PC-3 (cell line): ENCODE measurements at regions not wholly inside any gene's neighbourhood (a gene's known extent, or its start where the extent isn't known, plus 50 kb on each side); places are given as distances from the start of the nearest gene placed in this dataset.

ENCODE experiments used
- ATAC-seq: fragments of 200-7000 bp; cut with Tn5 transposase; 2 replicates; pipeline ENCODE4 v1.9.1; 2020; ENCODE audit warnings: mild to moderate bottlenecking, moderate library complexity
- BruUV-seq: library from RNA; stranded (reverse); fragments of 400-500 nt; replicated peaks from 2 replicates; lab custom pipeline; 2021; lab: Mats Ljungman, UMichigan
- CTCF ChIA-PET: fragments of 300-600 bp; sonication (Branson Sonifier 250); formaldehyde crosslinking; loops from one replicate; lab custom pipeline; 2022; ENCODE audit warnings: antibody characterized with exemption; lab: Charles Lee
- POLR2A ChIA-PET: fragments of 300-600 bp; sonication (Branson Sonifier 250); formaldehyde crosslinking; loops from one replicate; lab custom pipeline; 2022; ENCODE audit warnings: antibody characterized with exemption; ENCODE audit not compliant: unreplicated experiment; lab: Charles Lee
- DNase-seq: peaks from one replicate; pipeline ENCODE4 v3.0.0-alpha.2; 2015
- H2AFZ ChIP-seq: fragments of 300-600 bp; sonication (generic); 2 replicates; pipeline ENCODE4 v1.6.0; 2016; ENCODE audit warnings: antibody characterized with exemption, low read length
- H3F3A ChIP-seq: fragments of 300-600 bp; sonication (generic); one replicate; pipeline ENCODE4 v1.6.0; 2017; ENCODE audit warnings: antibody characterized with exemption, low read length, control low read depth, mild to moderate bottlenecking; ENCODE audit not compliant: unreplicated experiment
- H3K27ac ChIP-seq: fragments of 300-600 bp; sonication (generic); 2 replicates; pipeline ENCODE4 v1.5.1; 2016; ENCODE audit warnings: mild to moderate bottlenecking, low read length
- H3K27me3 ChIP-seq: fragments of 300-600 bp; sonication (generic); 2 replicates; pipeline ENCODE4 v1.6.1; 2016; ENCODE audit warnings: low read length, mixed read lengths
- H3K36me3 ChIP-seq: fragments of 300-600 bp; sonication (generic); 2 replicates; pipeline ENCODE4 v1.6.1; 2016; ENCODE audit warnings: low read depth, mixed run types, low read length, mixed read lengths
- H3K4me1 ChIP-seq: fragments of 300-600 bp; sonication (generic); 2 replicates; pipeline ENCODE4 v1.5.1; 2016; ENCODE audit warnings: low read length; ENCODE audit not compliant: insufficient read depth
- H3K4me2 ChIP-seq: fragments of 300-600 bp; sonication (generic); 2 replicates; pipeline ENCODE4 v1.6.0; 2016; ENCODE audit warnings: low read length
- H3K4me3 ChIP-seq: fragments of 300-600 bp; sonication (generic); 2 replicates; pipeline ENCODE4 v1.5.1; 2016; ENCODE audit warnings: mild to moderate bottlenecking, low read length, mixed read lengths
- H3K79me2 ChIP-seq: fragments of 300-600 bp; sonication (generic); 2 replicates; pipeline ENCODE4 v1.6.1; 2017; ENCODE audit warnings: low read length, mixed read lengths
- H3K9ac ChIP-seq: fragments of 300-600 bp; sonication (generic); 2 replicates; pipeline ENCODE4 v1.6.0; 2016; ENCODE audit warnings: mild to moderate bottlenecking, low read length
- H3K9me2 ChIP-seq: fragments of 300-600 bp; sonication (generic); replicated peaks from 2 replicates; pipeline ENCODE4 v1.6.1; 2016; ENCODE audit warnings: mixed run types, low read length, mixed read lengths
- H3K9me3 ChIP-seq: fragments of 300-600 bp; sonication (generic); 2 replicates; pipeline ENCODE4 v1.6.1; 2016; ENCODE audit warnings: low read length, mixed read lengths
- H4K20me1 ChIP-seq: fragments of 300-600 bp; sonication (generic); 2 replicates; pipeline ENCODE4 v1.6.1; 2016; ENCODE audit warnings: low read length, mixed read lengths
- EZH2 ChIP-seq: fragments of 300-600 bp; sonication (generic); IDR thresholded peaks from one replicate; pipeline ENCODE4 v1.6.1; 2017; ENCODE audit warnings: antibody characterized with exemption, mild to moderate bottlenecking, low read length; ENCODE audit not compliant: unreplicated experiment
- EZH2phosphoT487 ChIP-seq: fragments of 300-600 bp; sonication (generic); IDR thresholded peaks from 2 replicates; pipeline ENCODE4 v1.6.1; 2018; ENCODE audit warnings: mild to moderate bottlenecking, antibody characterized with exemption, low read length, borderline replicate concordance
- intact Hi-C: fragments of 100-400 bp; cut with micrococcal nuclease; formaldehyde crosslinking; loops from 2 replicates; pipeline ENCODE4 v1.9.0; 2023
- TF ChIP-seq, protein P1 (sequence below): fragments of 300-600 bp; sonication (generic); conservative IDR thresholded peaks from 2 replicates; pipeline ENCODE4 v1.5.1; 2017; ENCODE audit warnings: antibody characterized with exemption, low read depth, mild to moderate bottlenecking, low read length

DNA sequence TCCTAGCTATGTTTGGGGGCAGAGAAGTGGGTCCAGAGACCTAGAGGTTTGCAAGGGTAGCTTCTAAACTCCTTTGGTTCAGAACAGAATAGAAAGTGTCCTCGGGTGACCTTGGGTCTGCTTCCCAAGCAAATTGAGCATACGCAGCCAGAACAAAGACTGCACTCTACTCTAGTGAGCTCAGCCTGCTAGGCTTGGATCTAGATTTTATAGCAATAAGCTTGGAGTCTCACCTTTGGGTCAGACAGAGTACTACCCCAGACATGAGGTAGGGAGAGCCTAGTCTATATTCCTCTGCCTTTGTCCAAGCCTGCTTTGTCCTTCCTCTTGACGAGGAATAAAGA is 52.6 kb upstream of the ELF5 start:
- no peak overlapping the region for H3K9ac ChIP-seq
- ChIA-PET CTCF (no interaction called here), POLR2A (interaction anchor here (0.5 kb wide), 1 partner anchor 380 kb away, joined by 5 read pairs; no protein-coding TSS in a partner anchor)
- H3K9me2 ChIP-seq, result no peaks in the 10 kb centered on the region
- no peak overlapping the region for H2AFZ ChIP-seq
- no peak overlapping the region for H3K27ac ChIP-seq
- no peaks in the 10 kb centered on the region for H3K79me2 ChIP-seq
- no peaks in the 10 kb centered on the region for H3F3A ChIP-seq
- no peaks in the 10 kb centered on the region for H3K27me3 ChIP-seq
- H3K36me3 ChIP-seq, result no peaks in the 10 kb centered on the region
- TF ChIP-seq EZH2phosphoT487 (no peak), EZH2 (no peak)
- TF ChIP-seq, protein P1, sequence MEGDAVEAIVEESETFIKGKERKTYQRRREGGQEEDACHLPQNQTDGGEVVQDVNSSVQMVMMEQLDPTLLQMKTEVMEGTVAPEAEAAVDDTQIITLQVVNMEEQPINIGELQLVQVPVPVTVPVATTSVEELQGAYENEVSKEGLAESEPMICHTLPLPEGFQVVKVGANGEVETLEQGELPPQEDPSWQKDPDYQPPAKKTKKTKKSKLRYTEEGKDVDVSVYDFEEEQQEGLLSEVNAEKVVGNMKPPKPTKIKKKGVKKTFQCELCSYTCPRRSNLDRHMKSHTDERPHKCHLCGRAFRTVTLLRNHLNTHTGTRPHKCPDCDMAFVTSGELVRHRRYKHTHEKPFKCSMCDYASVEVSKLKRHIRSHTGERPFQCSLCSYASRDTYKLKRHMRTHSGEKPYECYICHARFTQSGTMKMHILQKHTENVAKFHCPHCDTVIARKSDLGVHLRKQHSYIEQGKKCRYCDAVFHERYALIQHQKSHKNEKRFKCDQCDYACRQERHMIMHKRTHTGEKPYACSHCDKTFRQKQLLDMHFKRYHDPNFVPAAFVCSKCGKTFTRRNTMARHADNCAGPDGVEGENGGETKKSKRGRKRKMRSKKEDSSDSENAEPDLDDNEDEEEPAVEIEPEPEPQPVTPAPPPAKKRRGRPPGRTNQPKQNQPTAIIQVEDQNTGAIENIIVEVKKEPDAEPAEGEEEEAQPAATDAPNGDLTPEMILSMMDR, result no peak
- DNase-seq, result no peak
- no peak for ATAC-seq
- no peaks in the 10 kb centered on the region for H4K20me1 ChIP-seq
- no peak overlapping the region for H3K4me2 ChIP-seq
- intact Hi-C loops, result no loop called here
- no peaks in the 10 kb centered on the region for H3K9me3 ChIP-seq
- no TSS peak for BruUV-seq
- H3K4me1 ChIP-seq, result peaks cover 24% of the 10 kb centered on the region
- H3K4me3 ChIP-seq, result no peak overlapping the region

- Histone ChIP-seq H3K79me2 (no peaks in the 10 kb centered on the region), H3K4me1 (peaks cover 24% of the 10 kb centered on the region), H3K27ac (no peak overlapping the region), H3K36me3 (no peaks in the 10 kb centered on the region), H3K9me2 (no peaks in the 10 kb centered on the region), H3K9ac (no peak overlapping the region), H3K4me2 (no peak overlapping the region), H3K4me3 (no peak overlapping the region), H3F3A (no peaks in the 10 kb centered on the region), H4K20me1 (no peaks in the 10 kb centered on the region), H3K9me3 (no peaks in the 10 kb centered on the region), H2AFZ (no peak overlapping the region), H3K27me3 (no peaks in the 10 kb centered on the region)
- no peak for DNase-seq
- ATAC-seq, result no peak
- no TSS peak for BruUV-seq
- TF ChIP-seq EZH2phosphoT487, result no peak
- no peak for TF ChIP-seq EZH2
- TF ChIP-seq, protein P1, result no peak
- CTCF ChIA-PET, result no interaction called here
- POLR2A ChIA-PET, result interaction anchor here (0.5 kb wide), 1 partner anchor 380 kb away, joined by 5 read pairs; no protein-coding TSS in a partner anchor
- intact Hi-C loops, result no loop called here
Measured at GRCh38 chr11:34566736-34567135, 53.1 kb upstream of the ELF5 start.

DNA sequence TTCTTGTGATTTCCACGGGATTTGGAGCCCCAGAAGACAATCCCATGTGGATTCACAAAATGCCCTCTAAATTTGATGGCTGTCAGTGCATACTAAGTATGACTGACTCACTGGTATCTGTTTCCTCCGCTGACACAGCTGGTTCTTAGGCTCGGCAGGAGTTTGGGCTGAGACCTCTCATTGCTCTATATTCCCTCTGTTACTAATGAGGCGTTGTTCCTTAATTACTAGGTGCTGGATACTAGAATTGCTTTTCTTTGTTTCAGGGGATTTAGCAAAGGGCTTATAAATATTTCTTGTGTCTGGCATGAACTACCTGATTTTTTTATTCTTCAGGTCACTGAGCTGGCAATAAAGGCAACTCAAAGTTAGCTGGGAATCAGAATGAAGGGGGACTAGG is 53.2 kb upstream of the EHF start:
- no peaks in the 10 kb centered on the region for H3K36me3 ChIP-seq
- no peak for ATAC-seq
- intact Hi-C loops, result no loop called here
- no peaks in the 10 kb centered on the region for H3K9me2 ChIP-seq
- POLR2A ChIA-PET, result no interaction called here
- no peaks in the 10 kb centered on the region for H4K20me1 ChIP-seq
- no peaks in the 10 kb centered on the region for H3K27me3 ChIP-seq
- TF ChIP-seq, protein P1, result no peak
- TF ChIP-seq EZH2phosphoT487, result no peak
- H2AFZ ChIP-seq, result no peak overlapping the region
- no peak overlapping the region for H3K27ac ChIP-seq
- H3K9ac ChIP-seq, result no peak overlapping the region
- H3K9me3 ChIP-seq, result no peaks in the 10 kb centered on the region
- DNase-seq, result no peak
- no TSS peak for BruUV-seq
- CTCF ChIA-PET, result interaction anchor here (0.6 kb wide), 1 partner anchor 1818 kb away, joined by 3 read pairs; no protein-coding TSS in a partner anchor
- peaks cover 24% of the 10 kb centered on the region for H3K4me1 ChIP-seq
- no peak overlapping the region for H3K4me3 ChIP-seq
- H3F3A ChIP-seq, result no peaks in the 10 kb centered on the region
- no peak overlapping the region for H3K4me2 ChIP-seq
- no peaks in the 10 kb centered on the region for H3K79me2 ChIP-seq
